ENCODE measurements at regions not wholly inside any gene's neighbourhood (a gene's known extent, or its start where the extent isn't known, plus 50 kb on each side); places are given as distances from the start of the nearest gene placed in this dataset.

GRCh38 chr18:44051026-44051425, 629.7 kb upstream of the SETBP1 start:
- no peak for TF ChIP-seq CTCF (IDR thresholded peaks at IDR 0.05)
- TF ChIP-seq POLR2A (IDR thresholded peaks at IDR 0.05; ENCODE audit: low read depth): no peak
- no peak for TF ChIP-seq POLR2AphosphoS5 (IDR thresholded peaks at IDR 0.05)
- no peak for TF ChIP-seq EP300 (IDR thresholded peaks at IDR 0.05)
